ENCODE measurements at regions not wholly inside any gene's neighbourhood (a gene's known extent, or its start where the extent isn't known, plus 50 kb on each side); places are given as distances from the start of the nearest gene placed in this dataset.
A peak's percentile ranks its signal among the peaks of the same experiment; 100 is the strongest.
"Not testable (repeated sequence)": the region's sequence is repeated elsewhere in the genome, so short reads cannot be mapped to it uniquely, and the experiment has no call there.

GRCh38 chr4:9110700-9111099 is 59.5 kb upstream of the FAM90A26 start:
- DNase-seq, result not testable (repeated sequence)

DNA sequence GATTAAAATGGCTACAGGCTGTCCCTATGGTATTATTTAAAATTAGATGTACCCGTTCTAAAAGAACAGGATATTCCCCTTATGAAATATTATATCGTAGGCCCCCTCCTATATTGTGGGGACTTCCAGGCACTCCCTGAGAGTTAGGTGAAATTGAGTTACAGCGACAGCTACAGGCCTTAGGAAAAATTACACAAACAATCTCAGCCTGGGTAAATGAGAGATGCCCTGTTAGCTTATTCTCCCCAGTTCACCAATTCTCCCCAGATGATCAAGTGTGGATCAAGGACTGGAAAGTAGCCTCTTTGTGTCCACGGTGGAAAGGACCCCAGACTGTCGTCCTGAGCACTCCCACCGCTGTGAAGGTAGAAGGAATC is 67.1 kb upstream of the FAM90A26 start:
- DNase-seq, result not testable (repeated sequence)

DNA sequence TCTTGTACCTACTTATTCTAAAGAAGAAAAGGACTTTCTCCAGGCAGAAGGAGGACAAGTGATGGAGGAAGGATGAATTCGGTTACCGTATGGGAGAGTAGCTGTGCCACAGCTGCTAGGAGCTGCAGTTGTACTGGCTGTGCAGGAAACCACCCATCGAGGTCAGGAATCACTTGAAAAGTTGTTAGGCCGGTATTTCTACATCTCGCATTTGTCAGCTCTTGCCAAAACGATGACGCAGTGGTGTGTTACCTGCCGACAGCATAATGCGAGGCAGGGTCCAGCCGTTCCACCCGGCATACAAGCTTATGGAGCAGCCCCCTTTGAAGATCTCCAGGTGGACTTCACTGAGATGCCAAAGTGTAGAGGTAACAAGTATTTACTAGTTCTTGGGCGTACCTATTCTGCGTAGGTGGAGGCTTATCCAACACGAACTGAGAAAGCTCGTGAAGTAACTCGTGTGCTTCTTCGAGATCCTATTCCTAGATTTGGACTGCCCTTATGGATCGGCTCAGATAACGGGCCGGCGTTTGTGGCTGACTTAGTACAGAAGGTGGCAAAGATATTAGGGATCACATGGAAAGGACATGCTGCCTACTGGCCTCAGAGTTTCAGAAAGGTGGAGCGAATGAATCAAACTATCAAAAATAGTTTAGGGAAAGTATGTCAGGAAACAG is 67.6 kb upstream of the FAM90A26 start:
- not testable (repeated sequence) for DNase-seq

GRCh38 chr4:9096330-9096729 is 73.9 kb upstream of the FAM90A26 start:
- DNase-seq, result not testable (repeated sequence)

- DNase-seq, result not testable (repeated sequence)
Measured at GRCh38 chr4:9078796-9079195, 91.4 kb upstream of the FAM90A26 start.

DNA sequence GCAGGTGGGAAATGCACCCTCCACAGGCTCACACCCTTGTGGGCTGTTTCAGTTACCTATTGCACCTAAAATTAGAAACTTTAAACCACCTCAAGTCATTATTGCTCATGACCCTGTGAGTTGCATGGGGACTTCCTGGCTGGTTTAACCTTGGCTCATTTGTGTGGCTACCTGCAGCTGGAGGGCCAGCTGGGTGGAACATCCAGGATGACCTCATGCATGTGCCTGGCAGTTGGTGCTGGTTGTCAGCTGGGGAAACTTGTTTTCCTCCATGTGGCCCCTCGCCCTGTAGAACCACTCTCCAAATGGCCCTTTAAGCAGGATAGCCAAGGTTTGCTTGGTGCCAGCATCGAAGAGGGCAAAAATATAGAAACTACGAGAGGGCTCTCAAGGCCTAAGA is 93.2 kb upstream of the FAM90A26 start:
- DNase-seq, result not testable (repeated sequence)

DNA sequence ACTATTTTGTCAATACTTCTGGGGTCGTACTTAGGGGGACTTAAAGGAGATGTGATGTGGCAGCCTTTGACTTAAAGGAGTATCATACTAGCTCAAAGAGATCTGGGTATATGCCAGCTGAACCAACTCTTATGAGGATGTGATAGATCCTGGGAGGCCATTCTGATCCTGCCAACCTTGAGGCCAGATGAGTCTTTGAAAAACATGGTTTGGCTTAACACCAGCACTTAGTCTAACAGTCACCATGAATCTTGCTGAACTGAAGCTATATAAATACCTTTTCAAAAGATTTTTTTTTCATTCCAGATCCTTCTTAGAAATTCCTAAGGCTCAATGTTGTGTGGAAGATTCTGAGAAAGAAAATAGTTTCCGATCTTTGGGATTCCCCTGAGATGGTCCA is 93.7 kb upstream of the FAM90A26 start:
- DNase-seq, result not testable (repeated sequence)

- DNase-seq, result not testable (repeated sequence)
Measured at GRCh38 chr4:9073371-9073770, 96.8 kb upstream of the FAM90A26 start.

DNA sequence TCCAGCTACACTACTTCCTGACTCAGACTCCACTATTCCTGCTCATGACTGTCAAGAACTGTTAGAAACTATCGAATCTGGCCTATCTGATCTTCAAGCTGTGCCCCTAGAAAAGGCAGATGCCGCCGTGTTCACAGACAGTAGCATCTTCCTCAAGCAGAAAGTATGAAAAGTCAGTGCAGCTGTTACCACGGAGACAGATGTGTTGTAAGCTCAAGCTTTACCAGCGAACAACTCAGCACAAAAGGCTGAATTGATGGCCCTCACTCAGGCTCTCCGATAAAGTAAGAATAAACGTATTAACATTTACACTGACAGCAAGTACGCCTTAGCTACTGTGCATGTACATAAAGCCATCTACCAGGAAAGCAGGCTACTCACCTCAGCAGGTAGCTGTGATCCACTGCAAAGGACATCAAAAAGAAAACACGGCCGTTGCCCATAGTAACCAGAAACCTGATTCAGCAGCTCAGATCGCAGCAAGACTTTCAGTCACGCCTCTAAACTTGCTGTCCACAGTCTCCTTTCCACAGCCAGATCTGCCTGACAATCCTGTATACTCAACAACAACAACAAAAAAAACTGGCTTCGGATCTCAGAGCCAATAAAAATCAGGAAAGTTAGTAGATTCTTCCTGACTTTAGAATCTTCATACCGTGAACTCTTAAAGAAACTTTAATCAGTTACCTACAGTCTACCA is 97.5 kb upstream of the FAM90A26 start:
- not testable (repeated sequence) for DNase-seq

DNA sequence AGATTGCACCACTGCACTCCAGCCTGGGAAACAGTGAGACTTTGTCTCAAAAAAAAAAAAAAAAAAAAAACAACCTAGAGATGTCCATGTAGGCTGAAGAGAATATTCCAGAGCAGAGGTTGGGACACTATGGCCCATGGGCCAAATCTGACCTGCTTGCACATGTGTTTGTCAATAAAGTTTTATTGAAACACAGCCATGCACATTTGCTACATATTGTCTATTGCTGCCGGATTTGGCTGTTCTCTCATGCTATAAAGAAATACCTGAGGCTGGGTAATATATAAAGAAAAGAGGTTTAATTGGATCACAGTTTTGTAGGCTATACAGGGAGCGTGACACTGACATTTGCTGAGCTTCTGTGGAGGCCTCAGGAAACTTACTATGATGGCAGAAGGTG is 102.3 kb upstream of the FAM90A26 start:
- not testable (repeated sequence) for DNase-seq

GRCh38 chr4:9063612-9064011 is 106.6 kb upstream of the FAM90A26 start:
- DNase-seq, result not testable (repeated sequence)

DNA sequence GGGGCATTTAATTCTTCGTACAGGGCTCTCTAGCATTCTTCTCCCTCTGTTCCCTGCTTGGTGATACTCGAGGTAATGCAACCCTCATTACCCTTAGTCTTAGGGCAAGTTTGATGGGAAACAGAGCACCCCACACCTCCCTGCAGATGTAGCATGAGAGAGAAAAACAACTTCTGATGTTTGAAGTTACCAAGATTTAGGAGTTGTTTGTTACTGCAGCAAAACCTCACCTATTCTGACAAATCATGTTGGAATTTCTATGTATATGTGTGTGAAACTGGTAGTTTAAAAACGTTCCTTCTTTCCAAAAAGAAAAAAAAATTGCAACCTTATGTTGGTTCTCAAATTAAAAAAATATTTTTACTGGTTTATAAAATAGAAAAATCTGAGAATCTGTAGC is 145.3 kb upstream of the FAM90A26 start:
- not testable (repeated sequence) for DNase-seq

DNA sequence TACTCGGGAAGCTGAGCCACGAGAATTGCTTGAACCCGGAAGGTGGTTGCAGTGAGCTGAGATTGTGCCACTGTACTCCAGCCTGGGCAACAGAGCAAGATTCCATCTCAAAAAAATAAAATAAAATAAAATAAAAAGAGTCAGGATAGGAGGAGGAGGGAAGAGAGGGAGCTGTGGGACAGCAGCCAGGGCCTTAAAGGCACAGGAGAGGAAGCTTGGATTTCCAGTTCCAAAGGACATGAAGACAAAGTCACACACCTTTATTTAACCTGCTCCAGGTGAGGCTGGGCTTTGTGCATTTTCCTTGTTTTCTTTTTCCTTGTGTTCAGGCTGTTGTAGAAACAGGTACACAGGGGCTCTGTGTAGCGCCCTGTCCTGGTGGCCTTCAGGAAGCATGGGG is 138.2 kb upstream of the HMX1 start:
- DNase-seq, result not testable (repeated sequence)

- DNase-seq, result not testable (repeated sequence)
Measured at GRCh38 chr4:9008407-9008806, 136.8 kb upstream of the HMX1 start.

DNA sequence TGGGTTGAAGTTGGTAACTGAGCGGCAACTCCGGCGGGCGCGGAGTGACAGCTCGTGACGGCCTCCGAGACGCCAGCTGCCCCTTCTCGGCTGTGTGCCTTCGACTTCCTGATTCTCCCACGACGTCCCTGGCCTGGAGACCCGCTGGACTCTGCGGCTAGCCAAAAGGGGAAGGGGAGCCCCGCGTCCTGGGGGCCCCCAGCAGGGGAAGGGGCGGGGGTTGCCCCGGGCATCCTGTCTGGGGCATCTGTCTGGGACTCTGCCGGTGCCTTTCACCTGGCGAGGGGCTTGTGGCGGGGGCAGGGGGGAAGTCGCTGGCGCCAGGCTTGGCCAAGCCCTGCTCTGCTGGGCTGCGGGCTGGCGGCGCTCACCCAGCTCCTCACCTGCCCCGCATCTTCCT is 129.5 kb upstream of the HMX1 start:
- DNase-seq, result not testable (repeated sequence)

DNA sequence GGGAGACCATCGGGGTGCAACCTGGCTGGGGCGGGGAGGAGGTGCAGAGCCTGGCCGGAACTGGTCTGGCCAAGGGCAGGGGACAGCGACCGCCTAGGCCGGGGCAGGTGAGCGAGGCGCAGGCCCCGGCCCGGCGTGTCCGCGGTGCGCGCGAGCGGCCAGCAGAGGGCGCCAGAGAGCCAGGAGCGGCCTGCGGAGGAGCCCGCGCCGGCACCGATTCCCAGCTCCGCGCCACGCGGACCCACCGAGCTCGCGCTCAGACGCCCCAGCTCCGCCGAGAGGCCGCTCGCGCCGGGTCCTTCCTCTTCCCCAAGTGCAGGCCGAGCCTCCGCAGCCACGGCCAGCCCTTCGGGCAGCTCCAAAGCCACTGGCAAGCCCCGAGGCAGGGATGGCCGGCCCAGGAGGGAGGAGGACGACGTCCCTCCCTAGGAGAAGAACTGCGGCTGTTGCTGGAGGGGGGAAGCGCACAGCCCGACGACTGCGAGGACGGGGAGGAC is 128.9 kb upstream of the HMX1 start:
- peak; percentile 4 for DNase-seq

- not testable (repeated sequence) for DNase-seq
Measured at GRCh38 chr4:8992981-8993380, 121.3 kb upstream of the HMX1 start.

DNA sequence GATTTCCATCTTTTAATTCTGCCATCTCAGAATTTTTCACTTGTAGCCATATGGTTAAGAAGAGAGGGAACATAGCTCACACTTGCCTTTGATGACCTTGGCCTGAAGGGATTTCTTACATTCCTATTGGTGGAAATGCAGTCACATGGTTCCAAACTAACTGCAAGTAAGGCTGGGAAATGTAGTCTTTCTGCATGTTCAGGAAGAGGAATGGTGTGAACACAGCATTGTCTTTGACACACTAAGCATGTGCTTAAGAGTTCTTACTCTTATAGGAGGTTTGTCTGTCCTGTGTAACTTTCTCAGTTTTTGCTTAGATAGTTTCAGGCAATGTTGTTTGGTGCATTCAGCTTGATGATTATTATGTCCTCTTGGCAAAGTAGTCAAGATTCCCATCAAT is 119.8 kb upstream of the HMX1 start:
- DNase-seq, result not testable (repeated sequence)

DNA sequence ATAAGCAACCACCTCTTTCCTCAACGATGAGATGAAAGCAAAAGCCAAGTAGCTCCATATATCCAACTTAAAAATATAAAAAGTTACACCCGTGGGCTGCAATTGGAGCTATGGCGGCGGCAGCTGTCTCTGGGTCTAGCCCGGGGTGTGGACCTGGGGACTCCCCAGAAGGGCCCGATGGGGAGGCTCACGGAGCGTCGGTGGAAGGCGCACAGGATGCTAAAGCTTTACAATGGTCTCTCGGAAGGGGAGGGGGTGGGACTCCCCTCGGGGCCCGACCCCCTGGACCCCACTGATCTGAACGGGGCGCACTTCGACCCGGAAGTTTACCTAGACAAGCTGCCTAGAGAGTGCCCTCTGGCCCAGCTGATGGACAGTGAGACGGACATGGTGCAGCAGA is 118.7 kb upstream of the HMX1 start:
- not testable (repeated sequence) for DNase-seq

DNA sequence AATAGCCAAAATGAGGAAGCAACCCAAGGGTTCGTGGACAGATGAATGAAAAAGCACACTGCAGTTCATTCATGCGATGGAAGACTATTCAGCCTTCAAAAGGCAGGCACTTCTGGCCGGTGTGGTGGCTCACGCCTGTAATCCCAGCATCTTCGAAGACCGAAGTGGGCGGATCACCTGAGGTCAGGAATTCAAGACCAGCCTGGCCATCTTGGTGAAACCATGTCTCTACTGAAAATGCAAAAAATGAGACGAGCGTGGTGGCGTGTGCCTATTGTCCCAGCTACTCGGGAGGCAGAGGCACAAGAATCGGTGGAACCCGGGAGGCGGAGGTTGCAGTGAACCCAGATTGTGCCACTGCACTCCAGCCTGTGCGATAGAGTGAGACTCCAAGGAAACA is 114.1 kb upstream of the HMX1 start:
- not testable (repeated sequence) for DNase-seq

DNA sequence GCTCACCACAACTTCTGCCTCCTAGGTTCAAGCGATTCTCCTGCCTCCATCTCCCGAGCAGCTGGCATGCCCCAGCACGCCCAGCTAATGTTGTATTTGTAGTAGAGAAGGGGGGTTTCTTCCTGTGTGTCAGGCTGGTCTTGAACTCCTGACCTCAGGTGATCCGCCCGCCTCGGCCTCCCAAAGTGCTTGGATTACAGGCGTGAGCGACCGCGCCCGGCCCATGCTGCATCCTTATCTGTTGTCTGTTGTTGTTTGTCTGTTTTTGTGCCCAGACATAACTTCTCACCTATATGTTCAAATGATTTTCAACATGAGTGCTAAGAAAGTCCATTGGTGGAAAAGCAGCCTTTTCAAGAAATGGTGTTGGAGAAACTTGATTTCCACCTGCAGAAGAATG is 113.0 kb upstream of the HMX1 start:
- DNase-seq, result not testable (repeated sequence)

DNA sequence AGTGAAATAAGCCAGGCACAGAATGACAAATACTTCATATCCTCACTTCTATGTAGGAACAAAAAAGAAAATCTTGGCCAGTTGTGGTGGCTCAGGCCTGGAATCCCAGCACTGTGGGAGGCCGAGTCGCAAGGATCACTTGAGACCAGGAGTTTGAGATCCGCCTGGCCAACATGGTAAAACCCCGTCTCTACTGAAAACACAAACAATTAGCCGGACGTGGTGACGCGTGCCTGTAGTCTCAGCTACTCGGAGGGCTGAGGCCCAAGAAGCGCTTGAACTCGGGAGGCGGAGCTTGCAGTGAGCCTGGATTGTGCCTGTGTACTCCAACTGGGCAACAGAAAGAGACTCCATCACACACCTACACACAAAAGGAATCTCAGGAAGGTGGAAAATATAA is 112.3 kb upstream of the HMX1 start:
- not testable (repeated sequence) for DNase-seq

DNA sequence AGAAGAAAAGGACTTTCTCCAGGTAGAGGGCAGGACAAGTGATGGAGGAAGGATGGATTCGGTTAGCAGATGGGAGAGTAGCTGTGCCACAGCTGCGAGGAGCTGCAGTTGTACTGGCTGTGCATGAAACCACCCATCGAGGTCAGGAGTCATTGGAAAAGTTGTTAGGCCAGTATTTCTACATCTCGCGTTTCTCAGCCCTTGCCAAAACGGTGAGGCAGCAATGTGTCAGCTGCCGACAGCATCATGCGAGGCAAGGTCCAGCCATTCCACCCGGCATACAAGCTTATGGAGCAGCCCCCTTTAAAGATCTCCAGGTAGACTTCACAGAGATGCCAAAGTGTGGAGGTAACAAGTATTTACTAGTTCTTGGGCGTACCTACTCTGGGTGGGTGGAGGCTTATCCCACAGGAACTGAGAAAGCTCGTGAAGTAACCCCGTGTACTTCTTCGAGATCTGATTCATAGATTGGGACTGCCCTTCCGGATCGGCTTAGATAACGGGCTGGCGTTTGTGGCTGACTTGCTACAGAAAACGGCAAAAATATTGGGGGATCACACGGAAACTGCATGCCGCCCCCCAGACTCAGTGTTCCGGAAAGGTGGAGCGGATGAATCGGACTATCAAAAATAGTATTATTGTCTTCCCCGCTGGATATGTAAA is 105.0 kb upstream of the HMX1 start:
- not testable (repeated sequence) for DNase-seq

- not testable (repeated sequence) for DNase-seq
Measured at GRCh38 chr4:8972635-8973034, 101.0 kb upstream of the HMX1 start.

All from NCI-H2227 treated with DMSO at 0.1 percent for 48 hours (cell line).